ENCODE measurements at regions not wholly inside any gene's neighbourhood (a gene's known extent, or its start where the extent isn't known, plus 50 kb on each side); places are given as distances from the start of the nearest gene placed in this dataset.
A peak's percentile ranks its signal among the peaks of the same experiment; 100 is the strongest.

- Histone ChIP-seq H3K4me3 (replicated peaks in 1 of 3; ENCODE audit: insufficient read depth in 1 of 3, low read depth in 2 of 3, low read length in 3 of 3) (no peak overlapping the region), H3K9ac (ENCODE audit: insufficient read depth, low read depth, low read length) (no peak overlapping the region), H2AFZ (ENCODE audit: low read length) (no peak overlapping the region), H3K4me2 (ENCODE audit: low read depth, low read length) (no peak overlapping the region), H3K9me3 (ENCODE audit: low read length) (no peaks in the 10 kb centered on the region), H3K36me3 (replicated peaks in 1 of 2; ENCODE audit: control insufficient read depth in 1 of 2, insufficient read depth in 2 of 2, low read length in 2 of 2) (no peaks in the 10 kb centered on the region), H3K4me1 (ENCODE audit: insufficient read depth, low read length) (no peaks in the 10 kb centered on the region), H3K79me2 (ENCODE audit: insufficient read depth, low read length) (no peaks in the 10 kb centered on the region), H4K20me1 (ENCODE audit: insufficient read depth, low read length) (no peaks in the 10 kb centered on the region), H3K27ac (ENCODE audit: extremely low read length, insufficient read depth, low read length) (no peak overlapping the region), H3K27me3 (ENCODE audit: control insufficient read depth in 1 of 2, insufficient read depth in 2 of 2, low read length in 2 of 2) (no peaks in the 10 kb centered on the region)
- intact Hi-C loops (cut with micrococcal nuclease; ENCODE audit: unreplicated experiment) = no loop called here
- in situ Hi-C loops (cut with HindIII; ENCODE audit: extremely low pct_ligation_motif_present, low pct_unique_long_range_greater_than_20kb) = no loop called here
- FAIRE-seq (no peak), DNase-seq (ENCODE audit: low spot score) (no peak), ATAC-seq (no peak)
- ChIA-PET CTCF (ENCODE audit: low intra/inter-chr PET ratio, low total read pairs) (no interaction called here), POLR2A (no interaction called here)
- TF ChIP-seq ZSCAN30 (CRISPR knock-in tag; IDR thresholded peaks at IDR 0.05) (no peak), IKZF1 (IDR thresholded peaks at IDR 0.05) (no peak), USF2 (IDR thresholded peaks at IDR 0.05; ENCODE audit: low read depth, low read length) (peak; percentile 74), USF2 (CRISPR knock-in tag; IDR thresholded peaks at IDR 0.05; ENCODE audit: borderline replicate concordance) (no peak), NONO (IDR thresholded peaks at IDR 0.05) (no peak), NONO (CRISPR knock-in tag; conservative IDR thresholded peaks at IDR 0.05) (no peak), SP2 (CRISPR knock-in tag; IDR thresholded peaks at IDR 0.05) (no peak), ZNF589 (CRISPR knock-in tag; conservative IDR thresholded peaks at IDR 0.05) (no peak), MNT (IDR thresholded peaks at IDR 0.05) (peak; percentile 87), RAD51 (IDR thresholded peaks at IDR 0.05; ENCODE audit: borderline replicate concordance) (peak; percentile 36; the same call in 1 of the 2 replicates), SNRNP70 (IDR thresholded peaks at IDR 0.05; ENCODE audit: low read depth, low read length) (no peak), ATF3 (CRISPR knock-in tag; IDR thresholded peaks at IDR 0.05) (no peak), CREB1 (IDR thresholded peaks at IDR 0.05) (0 out of 2 replicates have a peak, but pooled peaks have one; percentile 1), CREB1 (CRISPR knock-in tag; IDR thresholded peaks at IDR 0.05) (no peak)
- WGBS (ENCODE audit: low lambda C conversion rate) = 10% methylated on average over 22 of the region's 22 CpGs
- BruUV-seq (replicated peaks) = no TSS peak
Measured at GRCh38 chr2:4002841-4003403, 299.5 kb downstream of the DCDC2C start.
